GM19023 (cell line): ENCODE measurements at regions not wholly inside any gene's neighbourhood (a gene's known extent, or its start where the extent isn't known, plus 50 kb on each side); places are given as distances from the start of the nearest gene placed in this dataset.
"Not testable (repeated sequence)": the region's sequence is repeated elsewhere in the genome, so short reads cannot be mapped to it uniquely, and the experiment has no call there.

Experiments used
- ATAC-seq: cut with Tn5 transposase; IDR thresholded peaks from one replicate; pipeline ENCODE4 v1.9.1; 2021; ENCODE audit warnings: mild to moderate bottlenecking, moderate library complexity; ENCODE audit not compliant: unreplicated experiment

DNA sequence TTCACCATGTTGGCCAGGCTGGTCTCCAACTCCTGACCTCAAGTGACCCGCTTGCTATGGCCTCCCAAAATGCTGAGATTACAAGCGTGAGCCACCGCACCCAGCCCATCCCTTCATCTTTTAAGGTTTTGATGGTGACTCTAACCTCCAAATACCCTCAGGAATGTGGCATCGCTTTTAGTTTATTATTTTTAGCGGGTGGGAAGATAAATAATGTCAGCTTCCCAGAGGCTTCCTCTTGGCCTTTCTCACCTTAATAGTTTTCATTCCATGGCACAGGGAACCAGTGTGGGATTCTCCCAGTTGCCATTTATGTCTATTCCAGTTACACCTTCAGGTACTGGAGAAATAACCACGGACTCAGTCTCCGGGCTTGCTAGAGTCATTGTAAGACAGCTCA is 92.1 kb upstream of the LRRN2 start:
- no peak for ATAC-seq

DNA sequence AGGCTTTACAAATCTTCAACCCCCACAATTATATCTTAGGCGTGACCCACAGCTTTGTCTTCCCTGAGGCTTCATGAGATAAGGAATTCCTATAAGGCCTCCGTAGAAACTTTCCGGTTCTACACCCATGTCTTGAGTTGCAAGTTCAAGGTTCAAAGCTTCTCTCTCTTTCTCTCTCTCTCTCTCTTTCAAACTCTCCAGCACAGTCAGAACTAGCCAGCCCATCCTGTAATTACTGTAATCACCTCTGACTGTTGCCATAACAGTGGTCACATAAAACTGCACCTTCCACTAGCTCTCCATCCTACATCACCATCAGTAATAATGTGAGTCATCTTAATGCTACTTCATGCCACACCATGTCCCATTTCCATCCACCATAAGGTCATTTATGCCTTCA is 90.0 kb upstream of the NFASC start:
- no peak for ATAC-seq

DNA sequence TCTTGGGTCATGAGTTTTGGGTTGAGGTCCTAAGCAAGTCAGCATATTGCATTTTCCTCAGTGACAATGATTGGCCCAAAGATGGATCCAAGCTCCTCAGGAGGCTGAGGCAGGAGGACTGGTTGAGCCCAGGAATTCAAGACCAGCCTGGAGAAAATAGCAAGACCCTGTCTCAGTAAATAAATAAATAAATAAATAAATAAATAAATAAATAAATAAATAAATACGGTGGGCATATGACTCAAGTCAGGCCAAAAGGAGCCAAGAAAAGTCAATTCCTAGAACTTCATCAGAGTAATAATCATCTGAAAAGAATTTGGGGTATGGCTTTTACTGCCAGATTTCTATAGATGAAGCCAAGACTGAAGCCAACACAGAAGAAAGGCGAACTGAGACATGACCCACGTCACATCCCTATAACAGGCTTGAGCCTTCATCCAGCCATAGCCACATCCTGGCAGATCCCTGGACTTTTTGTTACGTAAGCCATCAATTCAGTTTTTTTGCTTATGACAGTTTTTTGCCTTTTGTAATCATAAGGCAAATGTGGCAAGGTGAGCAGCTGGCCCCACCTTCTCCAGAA is 88.5 kb upstream of the NFASC start:
- ATAC-seq = no peak

DNA sequence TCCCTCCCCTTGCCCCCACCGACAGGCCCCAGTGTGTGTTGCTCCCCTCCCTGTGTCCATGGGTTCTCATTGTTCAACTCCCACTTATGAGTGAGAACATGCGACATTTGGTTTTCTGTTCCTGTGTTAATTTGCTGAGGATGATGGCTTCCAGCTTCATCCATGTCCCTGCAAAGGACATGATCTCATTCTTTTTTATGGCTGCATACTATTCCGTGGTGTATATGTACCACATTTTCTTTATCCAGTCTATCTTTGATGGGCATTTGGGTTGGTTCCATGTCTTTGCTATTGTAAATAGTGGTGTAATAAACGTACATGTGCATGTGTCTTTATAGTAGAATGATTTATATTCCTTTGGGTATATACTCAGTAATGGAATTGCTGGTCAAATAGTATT is 85.6 kb upstream of the NFASC start:
- not testable (repeated sequence) for ATAC-seq

DNA sequence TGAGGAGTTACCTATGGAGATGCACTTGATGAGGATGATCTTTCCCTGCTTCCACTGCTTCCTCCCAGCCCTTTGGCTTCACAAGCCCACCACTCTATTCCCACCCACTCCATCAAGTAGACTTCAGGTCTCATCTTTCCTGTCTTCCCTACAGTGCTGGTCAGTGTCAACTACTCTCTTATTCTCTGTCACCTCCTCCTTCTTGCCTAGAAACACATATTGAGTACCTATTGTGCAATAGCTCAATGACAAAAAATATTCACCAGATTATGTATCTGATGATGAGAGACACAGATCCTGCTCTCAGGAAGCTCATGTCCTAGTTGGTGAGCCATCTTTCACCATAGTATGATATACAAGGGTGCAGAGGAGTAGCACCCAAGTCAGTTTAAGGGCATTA is 82.2 kb upstream of the NFASC start:
- no peak for ATAC-seq

DNA sequence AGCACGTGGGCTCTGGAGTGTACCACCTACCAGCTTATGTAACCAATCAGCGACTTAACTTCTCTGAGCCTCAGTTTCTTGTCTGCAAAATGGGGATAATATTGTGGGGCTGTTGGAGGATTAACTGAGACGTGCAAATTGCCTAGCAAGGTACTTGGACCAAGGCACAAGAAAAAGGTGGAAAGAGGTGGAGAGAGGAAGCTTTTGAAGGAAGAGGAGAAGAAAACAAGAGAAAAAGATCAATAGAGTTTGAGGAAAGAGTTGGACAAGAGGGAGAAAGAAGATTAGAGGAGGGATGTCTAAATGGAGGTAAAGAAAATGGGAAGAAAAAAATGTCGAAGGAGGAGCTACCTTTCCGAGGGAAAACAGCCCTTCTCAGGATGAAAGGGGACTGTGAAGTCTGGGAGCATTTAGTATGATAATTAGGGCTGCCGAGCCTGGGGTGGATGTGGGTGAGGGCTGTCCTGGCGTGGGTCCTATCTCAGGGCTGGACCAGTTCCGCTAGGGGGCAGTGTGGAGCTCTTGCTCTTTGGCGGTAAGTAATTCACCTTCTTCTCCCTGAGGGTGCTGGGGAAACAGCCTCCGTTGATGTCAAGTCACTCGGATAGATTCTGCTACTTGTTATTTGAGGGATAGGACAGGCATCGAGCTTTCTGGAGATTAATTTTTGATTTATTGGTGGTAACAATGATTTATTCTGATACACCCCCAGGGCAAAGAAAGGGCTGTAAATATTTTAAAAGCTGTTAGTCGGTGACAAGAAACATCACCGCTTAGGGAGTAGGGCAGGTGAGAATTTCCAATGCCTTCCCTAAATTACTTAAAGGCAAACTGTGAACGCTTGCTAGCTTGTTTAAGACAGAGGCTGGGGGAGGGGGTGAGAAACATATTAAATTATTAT is 79.0 kb upstream of the NFASC start:
- no peak for ATAC-seq

DNA sequence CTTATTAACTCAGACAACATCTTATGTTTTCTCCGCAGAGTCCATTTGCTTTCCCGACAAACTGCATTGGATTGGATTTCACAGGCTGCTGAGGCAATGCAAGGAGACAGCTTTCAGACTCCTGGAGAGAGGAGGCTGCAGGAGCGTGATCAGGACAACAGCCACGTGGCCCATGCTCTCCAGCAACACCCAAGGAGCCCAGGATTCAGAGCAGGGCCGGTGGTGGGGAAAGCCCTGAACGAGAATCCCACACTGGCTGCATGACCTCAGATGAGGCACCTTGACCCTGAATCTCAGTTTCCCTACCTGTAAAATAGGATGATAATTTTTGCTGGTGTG is 78.3 kb upstream of the NFASC start:
- no peak for ATAC-seq

DNA sequence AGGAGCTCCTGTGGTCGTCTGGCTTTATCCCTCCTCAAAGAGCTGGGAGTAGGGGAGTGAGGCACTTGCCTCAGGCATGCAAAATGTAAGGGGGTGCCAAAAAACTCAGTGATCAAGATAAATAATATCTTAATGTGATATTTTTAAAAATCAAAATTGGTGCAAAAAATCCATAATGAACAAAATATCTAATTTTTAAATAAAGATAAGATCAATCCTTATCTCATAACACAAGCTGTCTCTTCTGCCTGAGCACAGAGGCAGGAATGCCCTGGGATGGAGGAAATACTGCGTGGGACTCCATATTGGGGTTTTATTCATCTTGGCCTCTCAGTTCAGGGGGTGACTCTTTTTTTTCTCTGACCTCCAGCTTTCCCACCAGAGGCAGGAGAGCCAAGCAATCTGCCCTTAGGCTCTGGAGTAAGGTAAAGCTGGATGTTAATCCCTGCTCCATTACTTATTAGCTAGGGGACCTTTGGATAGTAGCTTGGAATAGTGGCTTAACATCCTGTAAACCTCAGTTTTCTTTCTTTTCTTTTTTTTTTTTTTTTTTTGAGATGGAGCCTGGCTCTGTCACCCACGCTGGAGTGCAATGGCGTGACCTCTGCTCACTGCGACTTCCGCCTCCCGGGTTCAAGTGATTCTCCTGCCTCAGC is 77.3 kb upstream of the NFASC start:
- no peak for ATAC-seq

DNA sequence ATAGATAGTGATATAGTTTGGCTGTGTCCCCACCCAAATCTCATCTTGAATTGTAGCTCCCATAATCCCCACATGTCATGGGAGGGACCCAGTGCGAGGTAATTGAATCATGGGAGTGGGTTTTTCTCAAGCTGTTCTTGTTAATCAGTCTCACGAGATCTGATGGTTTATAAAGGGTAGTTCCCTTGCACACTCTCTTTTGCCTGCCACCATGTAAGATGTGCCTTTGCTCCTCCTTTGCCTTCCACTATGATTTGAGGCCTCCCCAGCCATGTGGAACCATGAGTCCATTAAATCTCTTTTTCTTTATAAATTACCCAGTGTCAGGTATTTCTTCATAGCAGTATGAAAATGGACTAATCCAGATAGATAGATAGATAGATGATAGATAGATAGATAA is 73.8 kb upstream of the NFASC start:
- not testable (repeated sequence) for ATAC-seq

DNA sequence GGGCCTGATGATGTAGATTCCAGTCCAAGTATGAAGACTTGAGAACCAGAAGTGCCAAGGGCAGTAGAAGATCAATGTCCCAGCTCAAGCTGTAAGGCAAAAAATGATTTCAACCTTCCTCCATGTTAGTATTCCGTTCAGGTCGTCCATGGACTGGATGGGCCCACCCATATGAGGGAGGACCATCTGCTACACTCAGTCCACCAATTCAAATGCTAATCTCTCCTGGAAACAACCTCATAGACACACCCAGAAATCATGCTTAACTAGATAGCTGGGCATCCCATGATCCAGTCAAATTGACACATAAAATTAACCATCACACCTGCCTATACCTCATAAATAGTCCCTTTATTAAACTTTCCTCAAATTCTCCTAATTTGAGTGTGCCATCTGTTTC is 73.3 kb upstream of the NFASC start:
- no peak for ATAC-seq

DNA sequence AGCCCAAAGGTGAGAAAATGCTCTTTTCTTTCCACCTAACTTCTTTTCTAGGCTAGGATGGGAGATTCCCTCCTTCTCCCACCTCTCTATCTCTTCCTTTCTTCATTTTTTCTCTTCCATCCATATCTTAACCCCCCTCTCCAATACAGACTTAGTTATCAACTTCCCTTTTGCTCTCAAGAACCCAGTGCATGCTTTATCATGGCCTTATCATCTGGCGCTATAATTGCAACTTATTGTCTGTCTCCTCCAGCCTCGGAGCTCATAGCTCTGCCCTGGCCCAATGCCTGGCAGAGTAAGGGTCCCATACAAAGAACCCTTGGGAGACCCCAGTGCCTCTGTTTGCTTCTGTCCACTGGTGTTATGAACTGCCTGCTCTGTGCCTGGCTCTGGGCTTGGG is 71.0 kb upstream of the NFASC start:
- ATAC-seq = no peak

DNA sequence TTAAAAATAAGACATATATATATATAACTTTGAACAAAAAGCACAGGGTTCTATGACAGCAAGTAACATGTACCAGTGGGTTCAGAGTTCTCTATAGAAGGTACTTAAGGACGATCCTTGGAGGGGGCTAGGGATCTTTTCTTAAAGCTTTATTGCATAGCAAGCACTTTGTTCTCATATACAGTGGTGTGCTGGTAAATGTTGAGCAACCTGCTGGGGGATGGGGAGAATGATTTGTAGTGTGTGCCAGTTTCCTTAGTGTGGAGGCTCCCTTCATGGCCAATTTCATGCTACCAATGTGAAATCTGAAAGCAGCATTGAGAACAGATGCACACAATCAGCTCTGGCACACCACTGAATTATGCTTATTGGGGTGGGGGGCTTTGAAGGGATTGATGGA is 69.5 kb upstream of the NFASC start:
- ATAC-seq = no peak

DNA sequence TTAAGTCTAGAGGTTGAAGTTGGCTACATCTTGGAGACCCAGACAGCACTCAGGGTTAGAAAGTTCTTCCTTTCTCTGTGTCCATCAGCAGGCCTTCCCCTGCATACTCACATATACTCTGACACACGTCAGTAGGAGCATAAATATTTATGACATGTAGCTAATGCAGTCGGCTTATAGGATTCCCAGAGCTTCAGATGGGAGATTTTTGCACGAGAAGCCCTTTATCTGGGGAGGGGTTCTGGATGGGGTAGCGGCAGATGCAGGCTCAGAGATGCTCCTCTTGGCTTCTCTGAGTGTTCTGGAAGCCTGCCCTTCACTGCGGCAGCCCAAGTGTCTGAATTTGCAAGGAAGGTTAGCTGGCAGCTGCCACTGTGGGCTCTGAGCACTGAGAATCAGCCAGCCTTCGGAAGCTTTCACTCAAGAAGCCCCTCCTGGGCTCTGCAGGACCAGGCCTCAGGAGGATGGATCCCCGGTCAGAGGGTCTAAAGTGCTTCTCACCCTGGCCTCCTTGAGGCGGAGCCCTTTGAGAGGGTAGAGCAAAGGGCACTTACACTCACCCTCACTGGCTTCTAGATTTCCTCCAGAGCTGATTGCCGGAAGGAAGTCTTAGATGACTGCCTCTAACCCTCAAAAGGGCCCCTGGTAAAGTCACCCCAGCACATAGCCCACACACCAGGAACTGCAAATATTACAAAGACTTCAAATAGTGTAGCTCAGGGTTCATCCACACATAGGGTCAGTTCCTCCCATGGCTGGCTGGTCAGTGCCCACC is 68.1 kb upstream of the NFASC start:
- ATAC-seq = no peak

DNA sequence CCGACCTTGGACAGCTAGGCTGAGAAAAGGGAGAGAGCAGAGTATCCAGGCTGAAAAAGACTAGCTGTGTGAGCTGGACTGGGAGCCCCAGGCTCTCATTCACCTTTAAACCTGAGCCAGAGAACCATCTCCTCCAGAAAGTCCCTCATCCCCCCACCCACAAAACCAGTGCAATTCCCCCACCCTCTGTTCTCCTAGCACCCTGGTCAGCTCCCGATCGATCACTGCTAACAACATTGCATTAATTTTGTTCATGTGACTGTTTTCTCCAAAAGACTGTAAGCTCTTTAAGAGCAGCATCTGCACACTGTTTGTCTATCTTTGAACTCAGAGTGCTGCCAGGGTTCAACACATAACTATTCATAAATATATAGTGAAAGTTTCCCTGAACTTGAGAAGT is 67.1 kb upstream of the NFASC start:
- no peak for ATAC-seq

DNA sequence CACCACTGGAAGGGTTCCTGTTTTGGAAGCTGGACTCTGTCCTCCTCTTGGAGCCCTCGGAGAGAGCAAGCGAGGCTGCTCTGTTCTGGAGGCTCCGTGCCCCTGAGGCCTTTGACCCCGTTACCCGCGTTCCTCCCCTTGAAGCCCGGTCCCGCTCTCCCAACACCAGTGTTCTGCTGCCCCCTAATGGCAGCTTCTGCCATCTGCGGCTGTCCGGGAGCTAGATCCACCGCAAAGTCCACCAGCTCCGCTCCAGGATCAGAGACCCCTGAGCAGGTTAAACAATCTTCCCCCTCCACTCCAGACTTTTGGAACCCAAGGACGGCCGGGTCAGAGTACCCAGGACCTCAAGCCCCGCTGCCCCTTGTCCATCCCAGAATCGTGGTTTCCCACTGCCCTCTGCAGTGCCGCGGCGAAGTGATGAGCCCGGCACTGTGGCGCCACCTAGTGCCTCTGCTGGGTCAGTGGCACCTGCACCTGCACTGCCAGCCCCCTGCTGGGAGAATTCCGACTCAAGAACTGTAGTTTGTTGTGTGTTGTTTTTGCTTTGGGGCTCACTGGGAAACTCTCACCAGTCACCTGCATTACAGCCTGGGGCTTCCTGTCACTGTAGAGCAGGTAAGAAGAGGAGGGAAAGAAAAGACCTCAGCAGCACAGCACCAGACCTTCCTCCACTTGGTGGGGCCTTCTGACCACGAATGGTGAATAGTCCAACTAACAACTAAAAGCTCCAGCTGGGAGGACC is 63.5 kb upstream of the NFASC start:
- peak; percentile 92 for ATAC-seq

DNA sequence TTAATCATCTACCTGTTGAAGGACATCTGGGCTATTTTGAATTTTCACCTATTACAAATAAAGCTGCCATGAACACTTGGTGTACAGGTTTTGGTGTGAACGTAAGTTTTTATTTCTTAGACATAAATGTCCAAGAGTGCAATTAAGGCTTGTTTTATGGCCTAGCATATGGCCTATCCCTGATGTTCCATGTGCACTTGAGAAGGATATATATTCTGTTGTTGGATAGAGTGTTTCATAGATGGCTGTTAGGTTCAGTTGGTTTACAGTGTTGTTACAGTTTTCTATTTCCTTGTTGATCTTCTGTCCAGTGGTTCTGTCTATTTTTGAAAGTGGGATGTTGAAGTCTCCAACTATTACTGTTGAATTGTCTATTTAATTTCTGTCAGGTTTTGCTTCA is 61.2 kb upstream of the NFASC start:
- no peak for ATAC-seq

DNA sequence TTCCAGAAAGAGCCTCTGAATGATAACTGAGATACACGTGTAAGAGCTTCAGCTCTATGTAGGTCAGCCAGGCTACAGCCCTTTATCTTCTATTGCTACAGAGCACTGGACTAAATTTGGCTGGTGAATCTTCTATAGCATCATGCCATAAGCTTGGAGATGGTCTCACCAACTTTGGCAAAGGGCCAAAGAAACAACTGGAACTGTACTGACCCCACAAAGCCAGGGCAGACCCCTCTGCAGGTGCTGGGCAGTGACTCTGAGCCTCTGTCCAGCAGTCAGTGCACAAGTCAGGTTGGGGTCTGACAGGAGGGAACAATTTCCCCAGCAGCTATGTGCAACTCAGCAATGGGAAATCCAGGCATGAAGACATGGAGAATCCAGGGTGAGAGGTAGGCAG is 57.8 kb upstream of the NFASC start:
- no peak for ATAC-seq

DNA sequence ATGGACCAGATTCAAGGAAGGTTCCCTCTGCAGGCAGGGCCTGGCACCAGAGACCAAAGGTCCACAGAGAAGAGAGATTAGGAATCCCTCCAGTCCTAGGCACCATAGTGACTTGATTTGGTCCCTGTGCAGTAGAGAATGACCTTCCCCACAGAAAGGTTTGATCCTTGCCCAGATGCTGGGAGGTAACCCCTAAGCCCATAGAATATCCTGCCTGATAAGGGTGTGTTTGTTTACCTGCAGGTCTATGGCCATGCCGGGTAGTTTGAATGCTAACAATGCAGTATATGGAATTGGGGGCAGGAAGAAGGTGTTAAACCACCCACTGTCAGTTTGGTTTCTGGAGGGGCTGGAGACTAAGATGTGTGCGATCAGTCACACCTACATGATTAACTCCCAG is 57.1 kb upstream of the NFASC start:
- ATAC-seq = no peak

DNA sequence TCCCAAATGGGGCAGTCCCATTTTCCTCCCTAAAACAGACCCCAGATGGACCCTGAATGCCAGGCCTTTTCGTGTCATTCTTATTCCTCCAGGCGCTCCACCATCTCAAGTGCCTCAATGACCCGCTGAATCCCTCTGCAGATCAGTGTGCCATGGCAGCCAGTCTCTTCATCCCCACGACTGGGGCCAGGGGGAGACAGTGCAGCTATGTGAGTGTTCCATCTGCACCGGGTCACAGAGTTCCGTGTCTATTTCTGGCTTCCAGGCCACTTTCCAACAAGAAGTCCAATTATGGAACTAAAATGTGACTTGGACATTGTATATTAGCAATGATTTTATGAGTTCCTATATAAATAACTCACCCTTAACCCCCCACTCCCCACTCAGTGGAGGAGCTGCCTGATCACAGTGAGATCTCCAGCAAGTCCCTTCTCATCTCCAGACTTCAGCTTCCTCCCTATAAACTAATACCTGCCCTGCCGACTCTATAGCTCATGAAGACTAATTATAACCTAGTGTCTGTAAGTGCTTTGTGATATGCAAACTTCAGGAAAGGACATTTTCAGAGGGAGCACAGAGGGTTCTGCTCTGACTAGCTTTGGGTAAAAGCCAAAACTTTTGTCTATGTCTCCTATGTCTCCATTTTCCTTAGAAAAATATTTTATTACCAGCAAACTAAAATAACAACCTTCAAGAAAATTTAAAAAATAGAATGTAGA is 56.3 kb upstream of the NFASC start:
- no peak for ATAC-seq

DNA sequence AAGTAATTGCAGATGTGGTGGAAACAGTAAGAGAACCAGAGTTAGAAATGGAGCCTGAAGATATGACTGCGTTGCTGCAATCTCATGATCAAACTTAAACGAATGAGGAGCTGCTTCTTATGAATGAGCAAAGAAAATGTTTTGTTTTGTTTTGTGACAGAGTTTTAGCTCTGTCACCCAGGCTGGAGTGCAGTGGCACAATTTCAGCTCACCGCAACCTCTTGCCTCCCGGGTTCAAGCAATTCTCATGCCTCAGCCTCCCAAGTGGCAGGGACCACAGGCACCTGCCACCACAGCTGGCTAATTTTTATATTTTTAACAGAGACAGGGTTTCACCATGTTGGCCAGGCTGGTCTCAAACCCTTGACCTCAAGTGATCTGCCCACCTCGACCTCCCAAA is 53.3 kb upstream of the NFASC start:
- no peak for ATAC-seq
